Trophoblast cell (in vitro differentiated cells and primary cell): ENCODE measurements at regions not wholly inside any gene's neighbourhood (a gene's known extent, or its start where the extent isn't known, plus 50 kb on each side); places are given as distances from the start of the nearest gene placed in this dataset.

ENCODE experiments used
- DNase-seq, 2 donors: peaks; one replicate each; pipeline ENCODE4 v3.0.0-alpha.2; 2016
- H2AFZ ChIP-seq: 2 replicates; pipeline ENCODE4 v1.6.1; 2013; ENCODE audit warnings: low read length, moderate library complexity, mild to moderate bottlenecking; ENCODE audit not compliant: insufficient read depth, poor library complexity
- H2AK5ac ChIP-seq: 2 replicates; pipeline ENCODE4 v1.6.1; 2013; ENCODE audit warnings: mild to moderate bottlenecking, low read length
- H2BK120ac ChIP-seq: 2 replicates; pipeline ENCODE4 v1.6.1; 2013; ENCODE audit warnings: low read length, mild to moderate bottlenecking, moderate library complexity; ENCODE audit not compliant: insufficient read depth, poor library complexity
- H2BK12ac ChIP-seq: 2 replicates; pipeline ENCODE4 v1.6.1; 2013; ENCODE audit warnings: mild to moderate bottlenecking, low read length, moderate library complexity
- H2BK5ac ChIP-seq: 2 replicates; pipeline ENCODE4 v1.6.1; 2013; ENCODE audit warnings: low read length, low read depth, moderate library complexity, mild to moderate bottlenecking; ENCODE audit not compliant: poor library complexity
- H3K14ac ChIP-seq: 2 replicates; pipeline ENCODE4 v1.6.1; 2013; ENCODE audit warnings: mild to moderate bottlenecking, low read length
- H3K18ac ChIP-seq: 2 replicates; pipeline ENCODE4 v1.6.1; 2013; ENCODE audit warnings: mild to moderate bottlenecking, low read length
- H3K23ac ChIP-seq: 2 replicates; pipeline ENCODE4 v1.6.1; 2013; ENCODE audit warnings: low read length
- H3K27ac ChIP-seq: 2 replicates; pipeline ENCODE4 v1.5.1; 2013; ENCODE audit warnings: low read depth, mild to moderate bottlenecking, inconsistent platforms, low read length, moderate library complexity
- H3K27me3 ChIP-seq: 2 replicates; pipeline ENCODE4 v1.6.1; 2013; ENCODE audit warnings: inconsistent platforms, mild to moderate bottlenecking, low read length, moderate library complexity; ENCODE audit not compliant: insufficient read depth
- H3K36me3 ChIP-seq, 2 experiments: 1 replicate in 1 of 2; 2 replicates in 1 of 2; pipeline ENCODE4 v1.6.1; 2013; ENCODE audit warnings: low read length in 2 of 2, mild to moderate bottlenecking in 2 of 2, moderate library complexity in 1 of 2; ENCODE audit not compliant: insufficient read depth in 2 of 2, control insufficient read depth in 1 of 2
- H3K4ac ChIP-seq: 2 replicates; pipeline ENCODE4 v1.6.1; 2013; ENCODE audit warnings: low read depth, mild to moderate bottlenecking, low read length, moderate library complexity
- H3K4me1 ChIP-seq, 2 experiments: 1 replicate in 1 of 2; 2 replicates in 1 of 2; pipeline ENCODE4 v1.6.1; 2013; ENCODE audit warnings: low read length in 2 of 2, mild to moderate bottlenecking in 2 of 2, moderate library complexity in 1 of 2; ENCODE audit not compliant: insufficient read depth in 2 of 2, control insufficient read depth in 1 of 2
- H3K4me2 ChIP-seq: 2 replicates; pipeline ENCODE4 v1.6.1; 2013; ENCODE audit warnings: inconsistent platforms, mild to moderate bottlenecking, low read length, moderate library complexity
- H3K4me3 ChIP-seq: 2 replicates; pipeline ENCODE4 v1.5.1; 2013; ENCODE audit warnings: mild to moderate bottlenecking, low read depth, low read length, inconsistent platforms
- H3K79me1 ChIP-seq: one replicate; pipeline ENCODE4 v1.6.1; 2013; ENCODE audit warnings: low read length
- H3K79me2 ChIP-seq: 2 replicates; pipeline ENCODE4 v1.6.1; 2013; ENCODE audit warnings: low read length, mild to moderate bottlenecking; ENCODE audit not compliant: control insufficient read depth, insufficient read depth, poor library complexity
- H3K9ac ChIP-seq: 2 replicates; pipeline ENCODE4 v1.6.1; 2013; ENCODE audit warnings: mild to moderate bottlenecking, low read length
- H3K9me3 ChIP-seq: 2 replicates; pipeline ENCODE4 v1.6.1; 2013; ENCODE audit warnings: low read depth, mild to moderate bottlenecking, control low read depth, inconsistent platforms, low read length; ENCODE audit not compliant: insufficient read depth
- H4K12ac ChIP-seq: 2 replicates; pipeline ENCODE4 v1.6.1; 2013; ENCODE audit warnings: low read depth, mild to moderate bottlenecking, low read length, moderate library complexity
- H4K8ac ChIP-seq: 2 replicates; pipeline ENCODE4 v1.6.1; 2013; ENCODE audit warnings: low read depth, mild to moderate bottlenecking, low read length, moderate library complexity
- H4K91ac ChIP-seq: one replicate; pipeline ENCODE4 v1.6.1; 2013; ENCODE audit warnings: low read depth, mild to moderate bottlenecking, low read length, moderate library complexity
- WGBS: extraction: QIAGEN DNeasy Blood & Tissue Kit; methylation state at CpG from one replicate; pipeline ENCODE4 v1.1.7; 2013; ENCODE audit warnings: missing lambda C conversion rate; ENCODE audit not compliant: insufficient read length, insufficient coverage; ENCODE audit errors: extremely low coverage; 5-methylcytosine and 5-hydroxymethylcytosine counted together

- no CpG with 5 or more reads among the region's 4 CpGs for WGBS
- H3K23ac ChIP-seq: no peak overlapping the region
These were observed 88.4 kb downstream of the ENC1 start for GRCh38 chr5:74552101-74552500.

GRCh38 chr5:74550927-74551326 is 89.6 kb downstream of the ENC1 start:
- H3K23ac ChIP-seq: no peak overlapping the region
- peak overlapping the region; percentile 76 for H2BK120ac ChIP-seq
- no peak overlapping the region for H3K4ac ChIP-seq
- peaks cover 0 to 18% of the 10 kb centered on the region in 2 experiments for H3K4me1 ChIP-seq
- H2BK5ac ChIP-seq: peak overlapping the region; percentile 15
- no peak overlapping the region for H4K8ac ChIP-seq
- H2BK12ac ChIP-seq: no peak overlapping the region
- H2AK5ac ChIP-seq: no peak overlapping the region
- no CpG with 5 or more reads among the region's 4 CpGs for WGBS
- no peaks in the 10 kb centered on the region for H3K27me3 ChIP-seq
- peak overlapping the region; percentile 94 for H3K27ac ChIP-seq
- no peak for DNase-seq
- H4K12ac ChIP-seq: no peak overlapping the region
- peaks cover 48% of the 10 kb centered on the region for H3K79me1 ChIP-seq
- no peak overlapping the region for H3K4me2 ChIP-seq
- no peak overlapping the region for H3K18ac ChIP-seq
- H3K14ac ChIP-seq: no peak overlapping the region
- H4K91ac ChIP-seq: peak overlapping the region; percentile 33
- no peaks in the 10 kb centered on the region for H3K36me3 ChIP-seq
- no peak overlapping the region for H3K9ac ChIP-seq
- H3K79me2 ChIP-seq: peaks cover 4% of the 10 kb centered on the region
- no peak overlapping the region for H2AFZ ChIP-seq
- no peaks in the 10 kb centered on the region for H3K9me3 ChIP-seq
- H3K4me3 ChIP-seq: no peak overlapping the region

More at GRCh38 chr5:74552101-74552500, 88.4 kb downstream of the ENC1 start:
- Histone ChIP-seq H3K9ac (no peak overlapping the region), H3K79me2 (peaks cover 4% of the 10 kb centered on the region), H4K8ac (no peak overlapping the region), H3K27me3 (no peaks in the 10 kb centered on the region), H3K36me3 (no peaks in the 10 kb centered on the region), H4K91ac (peak overlapping the region; percentile 87), H2AK5ac (peak overlapping the region; percentile 51), H3K79me1 (peaks cover 49% of the 10 kb centered on the region), H3K27ac (peak overlapping the region; percentile 94), H3K4ac (no peak overlapping the region), H2BK5ac (peak overlapping the region; percentile 89), H3K18ac (no peak overlapping the region), H3K4me3 (no peak overlapping the region), H3K4me2 (no peak overlapping the region), H3K14ac (no peak overlapping the region), H3K9me3 (no peaks in the 10 kb centered on the region), H3K4me1 (peaks cover 0 to 24% of the 10 kb centered on the region in 2 experiments), H2BK12ac (peak overlapping the region; percentile 78), H2AFZ (no peak overlapping the region), H2BK120ac (peak overlapping the region; percentile 88), H4K12ac (no peak overlapping the region)
- DNase-seq: no peak

- no peak overlapping the region for H3K4me2 ChIP-seq
- no CpG with 5 or more reads among the region's 3 CpGs for WGBS
- no peak overlapping the region for H3K4me3 ChIP-seq
These were observed 91.1 kb downstream of the ENC1 start for GRCh38 chr5:74549384-74549783.

GRCh38 chr5:74546796-74547195 is 93.7 kb downstream of the ENC1 start:
- Histone ChIP-seq H2BK12ac (peak overlapping the region; percentile 69), H4K91ac (no peak overlapping the region), H2BK120ac (no peak overlapping the region), H3K4me2 (no peak overlapping the region), H3K4ac (no peak overlapping the region), H2AFZ (no peak overlapping the region), H3K4me3 (no peak overlapping the region), H3K14ac (no peak overlapping the region), H3K9ac (no peak overlapping the region), H2AK5ac (no peak overlapping the region), H3K27ac (no peak overlapping the region), H4K8ac (no peak overlapping the region), H3K23ac (no peak overlapping the region), H4K12ac (no peak overlapping the region), H3K36me3 (no peaks in the 10 kb centered on the region), H3K79me2 (peaks cover 3% of the 10 kb centered on the region), H3K18ac (no peak overlapping the region), H3K9me3 (no peaks in the 10 kb centered on the region), H3K79me1 (peaks cover 38% of the 10 kb centered on the region), H3K4me1 (peaks cover 6 to 24% of the 10 kb centered on the region in 2 experiments), H3K27me3 (no peaks in the 10 kb centered on the region), H2BK5ac (no peak overlapping the region)
- whole genome bisulfite sequencing: no CpG with 5 or more reads among the region's 1 CpG
- no peak for DNase-seq

More at GRCh38 chr5:74549384-74549783, 91.1 kb downstream of the ENC1 start:
- no peak overlapping the region for H3K9ac ChIP-seq
- no peaks in the 10 kb centered on the region for H3K27me3 ChIP-seq
- H4K91ac ChIP-seq: no peak overlapping the region
- no peaks in the 10 kb centered on the region for H3K36me3 ChIP-seq
- H3K14ac ChIP-seq: no peak overlapping the region
- H3K79me2 ChIP-seq: peaks cover 3% of the 10 kb centered on the region
- no peak overlapping the region for H2BK12ac ChIP-seq
- no peak overlapping the region for H3K23ac ChIP-seq
- H2AK5ac ChIP-seq: no peak overlapping the region
- H4K8ac ChIP-seq: no peak overlapping the region
- no peak overlapping the region for H3K18ac ChIP-seq
- no peak for DNase-seq
- H3K9me3 ChIP-seq: no peaks in the 10 kb centered on the region
- H4K12ac ChIP-seq: no peak overlapping the region
- H3K27ac ChIP-seq: no peak overlapping the region
- H2BK5ac ChIP-seq: no peak overlapping the region
- H3K4me1 ChIP-seq: peaks cover 0 to 14% of the 10 kb centered on the region in 2 experiments
- H3K4ac ChIP-seq: no peak overlapping the region
- H2AFZ ChIP-seq: no peak overlapping the region
- peaks cover 42% of the 10 kb centered on the region for H3K79me1 ChIP-seq
- H2BK120ac ChIP-seq: no peak overlapping the region
